GM19025 (cell line): ENCODE measurements at regions not wholly inside any gene's neighbourhood (a gene's known extent, or its start where the extent isn't known, plus 50 kb on each side); places are given as distances from the start of the nearest gene placed in this dataset.

Experiments used
- ATAC-seq: cut with Tn5 transposase; IDR thresholded peaks from one replicate; pipeline ENCODE4 v1.9.1; 2021; ENCODE audit warnings: mild to moderate bottlenecking, low read depth, moderate library complexity; ENCODE audit not compliant: unreplicated experiment

DNA sequence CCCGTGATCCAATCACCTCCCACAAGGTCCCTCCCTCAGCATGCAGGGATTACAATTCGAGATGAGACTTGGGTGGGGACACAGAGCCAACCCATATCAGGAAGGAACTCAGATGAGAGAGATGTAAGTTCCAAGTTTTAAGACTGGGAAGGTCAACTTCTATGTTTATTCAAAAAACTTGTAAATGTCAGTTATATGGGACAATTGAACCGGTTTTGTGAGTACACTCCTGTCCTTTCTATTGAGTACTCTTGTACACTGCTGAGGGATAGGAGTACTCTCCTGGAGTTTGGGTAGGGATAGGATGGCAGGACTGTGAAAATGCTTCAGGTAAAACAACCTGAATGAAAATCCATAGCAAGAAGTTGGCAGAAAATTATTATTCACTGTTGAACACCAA, 239.1 kb downstream of the ZNF674 start:
- no peak for ATAC-seq

DNA sequence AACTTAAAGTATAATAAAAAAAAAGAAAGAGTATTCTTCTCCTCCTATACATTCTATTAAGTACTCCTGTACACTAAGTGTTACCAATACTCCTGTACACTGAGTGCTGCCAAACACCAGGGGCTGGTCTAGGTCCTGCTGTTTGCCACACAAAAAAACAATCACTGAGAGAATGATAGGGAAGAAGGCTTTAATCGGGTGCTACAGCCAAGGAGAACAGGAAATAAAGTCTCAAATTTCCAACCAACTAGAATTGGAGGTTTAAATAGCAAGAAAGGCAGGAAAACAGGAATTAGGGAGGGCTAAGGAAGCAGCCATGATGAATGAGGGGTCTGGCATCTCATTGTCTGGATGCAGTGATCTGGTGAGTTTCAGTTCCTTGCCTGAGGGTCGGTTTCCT, 239.8 kb downstream of the ZNF674 start:
- ATAC-seq: no peak

DNA sequence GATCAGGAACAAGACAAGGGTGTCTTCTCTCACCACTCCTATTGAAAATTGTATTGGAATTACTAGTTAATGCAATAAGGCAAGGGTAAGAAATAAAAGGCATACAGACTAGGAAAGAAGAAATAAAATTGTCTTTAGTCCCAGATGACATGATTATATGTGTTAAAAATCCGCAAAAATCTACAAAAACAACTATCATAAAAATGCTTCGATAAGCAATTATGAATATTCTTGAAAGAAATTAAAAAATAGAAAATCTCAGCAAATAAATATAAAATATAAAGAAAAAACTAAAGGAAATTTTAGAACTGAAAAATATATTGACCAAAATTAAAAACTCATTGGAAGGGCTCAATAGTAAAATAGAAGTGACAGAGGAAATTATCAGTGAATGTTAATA, 243.3 kb downstream of the ZNF674 start:
- no peak for ATAC-seq

DNA sequence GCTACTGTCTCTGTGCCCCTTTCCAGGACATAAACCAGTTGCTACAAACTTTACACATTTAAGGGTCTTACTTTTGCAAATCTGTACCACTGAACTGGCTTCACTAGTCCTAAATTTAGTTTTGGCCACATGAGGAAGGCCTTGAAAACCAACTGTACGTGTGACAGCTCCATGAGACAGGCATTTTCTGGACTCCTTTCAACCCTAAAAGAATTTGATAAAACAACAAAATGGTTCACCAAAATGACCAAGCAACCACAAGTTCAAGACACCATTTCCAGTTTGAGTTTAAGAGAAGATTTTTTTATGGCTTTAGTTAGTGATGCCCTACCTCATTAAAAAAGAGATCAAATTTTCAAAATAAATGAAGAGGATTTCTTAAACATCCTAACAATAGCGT, 246.4 kb downstream of the ZNF674 start:
- no peak for ATAC-seq

DNA sequence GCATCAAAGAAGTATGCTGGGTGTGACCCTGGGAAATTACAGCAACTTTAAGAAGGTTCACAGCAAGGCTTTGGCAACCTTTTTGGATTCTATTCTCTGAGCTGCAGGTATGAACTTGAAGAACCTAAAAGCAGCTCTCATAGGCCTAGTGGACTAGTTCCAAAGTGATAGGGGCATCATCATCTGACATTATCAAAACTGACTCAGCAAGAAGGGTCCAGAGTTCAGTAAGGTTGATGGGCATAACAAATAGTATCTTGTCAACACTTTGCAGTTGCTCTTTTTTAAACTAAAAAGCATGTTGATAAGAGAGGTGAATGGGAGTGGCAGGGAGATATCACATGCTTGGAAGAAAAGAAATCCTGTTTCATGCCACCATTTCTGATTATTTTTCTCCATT, 249.3 kb downstream of the ZNF674 start:
- no peak for ATAC-seq

DNA sequence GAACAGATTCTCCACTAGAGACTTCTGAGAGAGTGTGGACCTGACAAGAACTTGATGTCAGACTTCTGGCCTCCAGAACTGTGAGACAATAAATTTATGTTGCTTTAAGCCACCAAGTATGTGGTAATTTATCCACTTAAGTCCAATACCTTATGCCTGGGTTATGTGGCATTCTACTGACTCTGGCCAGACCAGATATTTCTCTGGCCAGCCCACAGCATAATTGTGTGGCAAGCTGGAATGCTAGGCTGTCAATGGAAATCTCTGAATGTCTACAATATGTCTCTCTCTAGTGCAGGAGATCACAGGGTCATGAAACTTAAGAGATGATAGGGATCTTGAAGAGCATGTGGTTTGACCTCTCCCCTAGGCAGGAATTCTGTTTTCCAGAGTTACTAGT, 251.0 kb downstream of the ZNF674 start:
- no peak for ATAC-seq

DNA sequence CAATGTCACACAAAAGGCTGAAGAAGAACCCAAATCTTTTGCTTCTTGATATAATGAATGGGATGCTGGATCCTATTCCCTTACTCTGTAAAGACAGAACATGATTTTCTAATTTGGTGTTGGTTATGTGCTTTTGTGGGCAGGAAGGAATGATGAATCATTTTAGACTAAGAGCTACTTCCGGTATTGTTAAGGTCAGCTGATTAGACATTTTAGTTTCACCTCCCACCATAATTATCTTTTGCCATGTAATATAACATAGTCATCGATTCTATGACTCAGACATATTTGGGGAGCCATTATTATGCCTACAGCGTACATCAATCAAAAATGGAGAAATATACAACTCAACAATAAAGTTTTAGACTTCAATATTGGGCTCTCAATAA, 265.3 kb downstream of the ZNF674 start:
- ATAC-seq: no peak

DNA sequence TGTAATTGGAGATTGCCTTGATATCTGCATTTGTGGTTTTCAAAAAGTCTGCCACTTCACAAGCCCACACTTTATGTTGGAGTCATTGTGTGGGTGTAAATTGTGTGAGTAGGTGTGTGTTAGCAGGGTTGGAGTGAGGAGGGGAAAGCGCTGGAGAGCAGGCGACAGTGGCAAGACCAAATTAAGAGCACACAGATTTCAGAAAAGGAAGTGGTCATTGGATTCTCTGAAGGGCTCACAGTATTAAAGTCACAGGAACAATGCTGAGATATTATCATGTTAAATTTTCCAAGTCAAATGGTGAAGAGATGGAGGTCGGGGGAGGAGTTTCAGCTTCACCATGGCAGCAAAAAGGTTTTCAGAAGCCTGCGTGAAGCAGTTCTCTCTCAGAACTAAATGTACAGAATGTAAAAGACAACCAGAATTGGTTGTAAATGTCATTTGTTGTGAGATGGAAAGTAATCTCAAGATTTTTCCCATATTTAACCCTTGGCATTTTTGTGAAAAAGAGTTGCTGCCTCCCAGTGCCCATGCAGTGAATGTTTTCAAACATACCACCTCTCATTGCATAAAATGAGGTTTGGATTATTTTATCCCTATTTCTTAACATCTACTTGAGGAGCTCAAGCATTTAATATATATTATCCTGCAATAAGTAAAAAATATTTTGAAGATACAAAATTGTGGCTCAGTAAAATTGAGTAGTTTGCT, 265.9 kb downstream of the ZNF674 start:
- ATAC-seq: no peak

DNA sequence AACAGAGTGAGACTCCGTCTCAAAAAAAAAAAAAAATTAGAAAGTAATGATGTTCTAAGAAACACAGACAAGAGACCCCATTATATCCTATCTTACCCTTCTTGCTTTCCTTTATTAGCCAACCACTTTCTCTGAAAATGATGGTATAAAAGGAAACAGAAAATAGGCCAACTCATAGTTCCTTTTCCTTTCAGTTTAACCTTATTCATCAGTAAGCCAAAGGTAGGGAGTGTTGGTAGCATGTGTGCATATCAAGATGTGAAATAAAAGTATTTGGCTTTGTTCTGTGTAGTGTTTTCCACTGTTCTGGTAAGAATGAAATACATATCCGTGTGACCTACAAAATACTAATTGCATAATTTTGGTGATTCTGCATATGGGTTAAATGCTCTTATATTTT, 266.6 kb downstream of the ZNF674 start:
- ATAC-seq: no peak

DNA sequence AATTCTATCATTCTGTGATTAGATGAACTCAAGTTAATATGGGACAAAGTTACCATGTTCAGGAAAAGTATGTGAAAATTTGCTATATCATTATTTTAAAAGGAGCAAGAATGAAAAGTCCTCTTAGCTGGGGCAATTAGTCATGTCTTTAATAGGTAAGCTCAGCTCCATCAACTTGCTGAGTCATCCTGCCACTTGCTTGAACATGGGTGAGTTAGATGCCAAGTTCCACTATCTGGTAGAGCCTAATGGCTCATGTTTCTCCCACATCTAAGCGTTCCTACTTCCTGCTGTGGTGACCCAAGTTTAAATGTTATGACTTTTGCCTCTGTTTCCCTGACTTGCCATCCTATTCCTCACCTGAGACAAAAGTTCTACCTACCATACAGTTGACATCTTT, 276.8 kb downstream of the ZNF674 start:
- no peak for ATAC-seq

DNA sequence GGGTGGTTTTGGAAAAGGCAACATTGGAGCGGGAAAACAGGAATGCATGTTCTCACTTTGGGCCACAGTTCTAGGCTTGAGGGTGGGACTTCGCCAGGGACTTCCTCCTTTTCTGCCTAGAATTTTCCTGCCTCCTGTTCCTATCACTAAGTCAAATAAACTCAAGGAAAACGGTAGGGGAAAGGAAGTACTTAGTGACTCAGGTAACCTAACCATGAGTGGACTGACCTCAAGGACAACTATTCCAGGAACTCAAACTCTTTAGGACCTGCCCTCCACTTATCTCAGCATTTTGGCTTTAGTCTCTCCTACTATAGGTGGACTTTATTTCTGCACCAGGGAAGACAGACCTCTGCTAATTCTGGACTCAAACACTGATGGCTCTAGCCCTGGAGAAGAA, 281.7 kb downstream of the ZNF674 start:
- ATAC-seq: no peak

DNA sequence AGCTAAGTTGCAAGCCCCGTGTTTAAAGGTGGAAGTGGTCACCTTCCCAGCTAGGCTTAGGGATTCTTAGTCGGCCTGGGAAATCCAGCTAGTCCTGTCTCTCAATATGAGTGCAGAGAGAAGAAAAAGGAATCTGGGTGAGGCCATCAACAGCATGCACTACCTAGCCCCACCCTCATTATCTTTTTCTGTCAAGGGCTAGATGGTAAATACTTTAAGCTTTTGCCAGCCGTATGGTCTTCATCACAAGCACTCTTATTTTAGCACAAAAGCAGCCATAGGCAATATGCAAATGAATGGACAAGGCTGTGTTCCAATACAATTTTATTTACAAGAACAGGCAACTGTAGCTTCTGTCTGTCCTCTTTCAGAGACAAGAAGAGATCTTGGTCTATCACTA, 282.9 kb downstream of the ZNF674 start:
- no peak for ATAC-seq

DNA sequence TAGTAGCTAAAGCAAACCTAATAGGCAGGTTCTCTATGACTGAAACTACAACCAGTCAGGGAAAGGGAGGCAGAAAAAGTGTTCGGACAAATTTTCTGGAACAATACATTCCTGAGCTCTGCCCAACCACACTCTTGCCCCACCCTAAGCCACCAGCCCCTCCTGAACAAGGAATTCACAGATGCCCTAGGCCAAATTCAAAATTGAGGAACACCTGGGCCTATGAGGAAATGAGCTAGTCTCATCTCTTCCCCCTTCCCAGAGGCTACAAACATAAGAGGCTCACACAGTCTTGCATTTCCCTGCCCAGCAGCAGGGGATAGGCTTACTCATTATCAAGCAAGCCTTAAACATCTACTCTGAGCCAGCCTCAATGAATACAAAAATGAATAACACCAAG, 284.7 kb downstream of the ZNF674 start:
- ATAC-seq: no peak

DNA sequence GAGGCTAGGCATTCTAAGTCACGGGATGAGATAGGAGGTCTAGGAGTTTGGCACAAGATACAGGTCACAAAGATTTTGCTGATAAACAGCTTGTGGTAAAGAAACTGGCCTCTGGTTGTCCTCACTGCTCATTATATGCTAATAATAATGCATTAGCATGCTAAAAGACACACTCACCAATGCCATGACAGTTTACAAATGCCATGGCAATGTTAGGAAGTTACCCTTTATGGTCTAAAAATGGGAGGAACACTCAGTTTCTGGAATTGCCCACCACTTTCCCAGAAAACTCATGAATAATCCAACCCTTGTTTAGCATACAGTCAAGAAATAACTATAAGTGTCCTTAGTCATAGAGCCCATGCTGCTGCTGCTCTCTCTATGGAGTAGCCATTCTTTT, 286.9 kb downstream of the ZNF674 start:
- no peak for ATAC-seq

DNA sequence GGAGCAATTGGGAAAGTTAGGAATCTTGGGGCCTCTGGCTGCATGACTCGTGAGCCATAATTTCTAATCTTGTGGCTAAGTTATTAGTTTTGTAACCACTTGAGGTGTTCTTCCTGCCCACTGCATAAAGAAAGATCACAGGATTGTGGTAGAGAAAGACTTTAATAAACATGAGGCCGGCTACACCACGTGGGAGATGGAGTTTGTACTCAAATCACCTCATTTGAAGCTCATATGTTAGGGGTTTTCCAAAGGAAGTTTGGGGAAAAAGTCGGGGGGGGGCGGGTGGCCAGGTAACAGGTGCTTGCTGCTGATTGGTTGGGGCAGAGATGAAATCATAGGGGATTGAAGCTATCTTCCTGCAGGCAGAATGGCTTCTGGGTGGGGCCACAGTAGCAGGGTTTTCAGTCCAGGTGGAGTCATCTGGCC, 287.8 kb downstream of the ZNF674 start:
- ATAC-seq: no peak

DNA sequence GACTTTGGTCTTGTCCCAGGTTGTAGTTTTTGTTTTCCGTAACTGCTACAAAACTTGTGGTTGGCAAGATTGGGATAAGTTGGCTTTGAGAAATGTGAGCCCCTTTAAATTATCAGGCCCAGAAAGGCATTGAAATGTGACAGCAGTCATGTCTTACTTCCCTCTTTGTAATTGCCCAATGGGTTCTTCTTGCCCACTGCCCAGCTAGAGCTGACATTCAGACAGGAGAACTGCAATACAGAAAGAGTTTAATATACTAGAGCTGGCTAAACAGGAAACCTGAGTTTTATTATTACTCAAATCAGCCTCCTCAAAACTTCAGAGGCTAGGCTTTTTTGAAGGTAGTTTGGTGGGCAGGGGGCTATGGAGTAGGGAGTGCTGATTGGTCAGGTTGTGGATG, 288.3 kb downstream of the ZNF674 start:
- no peak for ATAC-seq

DNA sequence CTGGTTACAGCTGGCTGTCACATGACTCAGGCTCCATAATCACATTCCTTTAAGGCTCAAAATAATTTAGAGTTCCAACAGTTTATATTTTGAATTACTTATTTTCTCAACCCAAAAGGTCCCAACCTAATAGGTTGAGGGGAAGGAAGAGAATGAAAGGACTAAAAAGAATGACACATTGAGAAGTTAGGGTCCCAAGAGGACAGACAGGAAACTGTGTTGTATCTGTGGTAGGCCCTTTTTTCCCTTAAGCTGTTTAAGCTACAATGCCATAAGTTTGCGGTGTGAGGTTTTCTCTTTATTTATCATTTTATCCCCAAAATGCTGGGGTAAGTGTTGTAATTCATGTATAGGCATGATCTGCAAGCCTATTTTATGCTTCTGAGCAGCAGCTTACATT, 290.2 kb downstream of the ZNF674 start:
- no peak for ATAC-seq

DNA sequence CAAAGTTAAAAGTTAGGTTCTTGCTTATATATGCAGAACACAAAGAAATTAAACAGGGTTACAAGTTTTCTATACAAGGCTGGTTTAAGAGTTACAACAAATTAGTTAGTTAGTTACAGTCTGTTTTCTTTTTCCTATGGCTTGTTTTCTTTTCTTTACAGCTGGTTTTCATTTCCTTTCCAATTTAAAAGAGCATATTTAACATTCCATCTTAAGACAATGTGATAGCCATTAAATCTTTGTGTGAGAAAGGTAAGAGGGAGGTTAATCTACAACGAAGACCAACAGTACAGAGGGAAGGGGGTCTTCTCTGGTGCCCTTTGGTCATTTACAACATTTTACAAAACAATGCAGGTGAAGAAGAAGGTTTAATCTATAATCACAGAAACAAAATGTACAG, 290.6 kb downstream of the ZNF674 start:
- ATAC-seq: no peak

DNA sequence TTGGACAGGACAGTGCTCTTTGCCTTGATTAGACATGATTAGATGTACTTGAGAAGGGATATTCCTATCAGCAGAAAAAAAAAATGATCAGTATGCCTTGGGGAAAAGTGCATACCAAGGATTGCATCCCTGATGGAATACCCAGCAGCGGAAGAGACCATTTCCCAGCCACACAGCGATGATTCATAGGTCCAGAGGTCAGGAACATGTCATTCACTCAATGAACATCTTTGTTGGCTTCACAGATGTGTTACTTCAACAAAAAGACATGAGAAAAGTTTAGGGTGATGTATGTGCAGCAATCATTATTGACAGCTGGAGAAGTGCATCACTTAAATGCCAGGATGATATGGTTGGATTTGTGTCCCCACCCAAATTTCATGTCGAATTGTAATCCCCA, 293.5 kb downstream of the ZNF674 start:
- ATAC-seq: no peak

DNA sequence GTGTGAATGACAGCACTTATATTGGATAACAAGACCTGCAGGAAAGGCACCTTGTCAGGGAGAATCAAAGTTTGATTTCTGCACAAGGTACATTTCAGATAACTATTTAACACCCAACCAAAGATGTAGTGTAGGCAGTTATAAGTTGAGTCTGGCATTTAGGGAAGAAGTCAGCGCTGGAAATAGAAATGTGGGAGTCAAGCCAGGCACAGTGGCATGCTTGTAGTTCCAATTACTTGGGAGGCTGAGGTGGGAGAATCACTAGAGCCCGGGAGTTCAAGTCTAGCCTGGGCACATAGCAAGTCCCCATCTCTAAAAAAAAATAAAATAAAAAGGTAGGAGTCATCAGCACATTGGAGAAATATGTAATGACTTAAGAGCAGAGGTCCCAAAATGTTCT, 295.1 kb downstream of the ZNF674 start:
- no peak for ATAC-seq

DNA sequence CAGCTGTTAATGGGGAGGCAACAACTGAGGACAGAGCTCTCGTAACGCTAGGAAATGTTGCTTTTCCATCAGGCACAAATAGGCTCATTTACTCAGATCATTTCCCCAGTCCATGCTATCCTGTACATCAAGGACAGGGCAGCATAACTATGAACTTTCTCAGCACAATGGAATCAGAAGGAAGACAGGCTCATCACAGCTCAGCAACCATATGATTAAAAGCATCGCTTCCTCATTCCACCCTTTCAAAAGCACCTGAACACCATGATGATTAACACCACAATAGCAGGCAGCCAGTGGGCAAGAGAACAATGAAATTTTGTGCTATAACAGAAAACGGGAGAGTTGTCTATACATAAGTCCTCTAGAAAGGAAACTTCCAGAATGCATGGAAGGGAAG, 297.8 kb downstream of the ZNF674 start:
- no peak for ATAC-seq

DNA sequence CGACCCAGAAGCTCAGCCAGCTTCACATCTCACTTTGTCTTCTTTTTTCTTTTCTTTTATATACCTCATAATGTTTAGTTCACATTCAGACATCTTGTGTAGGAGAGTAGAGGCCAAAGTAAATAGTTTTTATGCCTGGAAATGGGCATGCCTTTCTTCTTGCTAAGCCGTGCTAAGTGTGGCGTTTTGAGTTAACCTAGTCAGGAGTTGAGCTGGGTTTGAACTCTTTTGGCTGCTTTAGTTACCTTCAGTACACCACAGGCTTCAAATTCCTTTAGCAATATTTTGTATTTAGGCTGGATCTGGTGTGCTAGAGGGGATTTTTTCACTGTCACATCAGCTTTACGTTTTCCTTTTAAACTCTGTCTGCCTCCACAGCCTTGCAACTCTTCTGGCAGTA, 300.8 kb downstream of the ZNF674 start:
- no peak for ATAC-seq

DNA sequence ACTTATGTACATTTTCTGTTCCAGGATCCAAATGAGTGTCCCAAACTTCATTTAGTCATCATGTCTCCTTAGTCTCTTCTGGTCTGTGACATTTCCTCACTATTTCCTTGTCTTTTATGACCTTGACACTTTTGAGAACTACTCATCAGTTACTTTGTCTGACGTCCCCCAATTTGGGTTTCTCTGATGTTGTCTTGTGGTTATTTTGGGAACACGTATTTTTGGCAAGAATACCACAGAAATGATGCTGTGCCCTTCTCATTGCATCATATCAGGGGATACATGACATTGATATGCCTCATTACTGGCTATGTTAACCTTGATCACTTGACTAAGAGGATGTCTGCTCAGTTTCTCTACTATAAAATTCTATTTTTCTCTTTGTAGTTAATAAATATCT, 308.8 kb downstream of the ZNF674 start:
- no peak for ATAC-seq
